RWPE1 (cell line): ENCODE measurements at regions not wholly inside any gene's neighbourhood (a gene's known extent, or its start where the extent isn't known, plus 50 kb on each side); places are given as distances from the start of the nearest gene placed in this dataset.
"Not testable (repeated sequence)": the region's sequence is repeated elsewhere in the genome, so short reads cannot be mapped to it uniquely, and the experiment has no call there.

ENCODE experiments used
- CTCF ChIA-PET: fragments of 350-600 bp; sonication (Branson Sonifier 250); formaldehyde crosslinking; extraction: SDS; loops from one replicate; lab custom pipeline; 2021; lab: Yijun Ruan, JAX
- POLR2A ChIA-PET: fragments of 400-600 bp; formaldehyde crosslinking; extraction: SDS; loops from one replicate; lab custom pipeline; 2020; ENCODE audit warnings: antibody characterized with exemption; ENCODE audit not compliant: low non-redundant PET; lab: Yijun Ruan, JAX
- DNase-seq: peaks from one replicate; pipeline ENCODE4 v3.0.0; 2012; ENCODE audit warnings: low spot score
- H3K27ac ChIP-seq: fragments of 450-650 bp; 2 replicates; pipeline ENCODE4 v1.5.1; 2017
- TF ChIP-seq, protein P1 (sequence below): fragments of 450-650 bp; conservative IDR thresholded peaks from 2 replicates; pipeline ENCODE4 v1.5.1; 2017; ENCODE audit warnings: low read depth, mild to moderate bottlenecking

DNA sequence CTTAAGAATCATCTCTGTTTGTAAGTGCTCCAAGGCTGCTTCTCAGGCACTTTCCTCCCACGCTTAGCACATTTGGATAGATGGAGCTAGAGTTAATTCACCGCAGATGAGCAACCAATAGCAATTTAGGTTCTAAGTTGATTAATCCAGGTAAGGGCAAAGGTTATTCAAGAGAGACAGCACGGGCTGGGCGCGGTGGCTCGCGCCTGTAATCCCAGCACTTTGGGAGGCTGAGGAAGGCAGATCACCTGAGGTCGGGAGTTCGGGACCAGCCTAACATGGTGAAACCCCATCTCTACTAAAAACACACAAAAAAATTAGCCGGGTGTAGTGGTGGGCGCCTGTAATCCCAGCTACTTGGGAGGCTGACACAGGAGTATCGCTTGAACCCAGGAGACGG lies 54.5 kb upstream of the UNC13C start:
- POLR2A ChIA-PET, DNase-seq, CTCF ChIA-PET, H3K27ac ChIP-seq: not testable (repeated sequence)

DNA sequence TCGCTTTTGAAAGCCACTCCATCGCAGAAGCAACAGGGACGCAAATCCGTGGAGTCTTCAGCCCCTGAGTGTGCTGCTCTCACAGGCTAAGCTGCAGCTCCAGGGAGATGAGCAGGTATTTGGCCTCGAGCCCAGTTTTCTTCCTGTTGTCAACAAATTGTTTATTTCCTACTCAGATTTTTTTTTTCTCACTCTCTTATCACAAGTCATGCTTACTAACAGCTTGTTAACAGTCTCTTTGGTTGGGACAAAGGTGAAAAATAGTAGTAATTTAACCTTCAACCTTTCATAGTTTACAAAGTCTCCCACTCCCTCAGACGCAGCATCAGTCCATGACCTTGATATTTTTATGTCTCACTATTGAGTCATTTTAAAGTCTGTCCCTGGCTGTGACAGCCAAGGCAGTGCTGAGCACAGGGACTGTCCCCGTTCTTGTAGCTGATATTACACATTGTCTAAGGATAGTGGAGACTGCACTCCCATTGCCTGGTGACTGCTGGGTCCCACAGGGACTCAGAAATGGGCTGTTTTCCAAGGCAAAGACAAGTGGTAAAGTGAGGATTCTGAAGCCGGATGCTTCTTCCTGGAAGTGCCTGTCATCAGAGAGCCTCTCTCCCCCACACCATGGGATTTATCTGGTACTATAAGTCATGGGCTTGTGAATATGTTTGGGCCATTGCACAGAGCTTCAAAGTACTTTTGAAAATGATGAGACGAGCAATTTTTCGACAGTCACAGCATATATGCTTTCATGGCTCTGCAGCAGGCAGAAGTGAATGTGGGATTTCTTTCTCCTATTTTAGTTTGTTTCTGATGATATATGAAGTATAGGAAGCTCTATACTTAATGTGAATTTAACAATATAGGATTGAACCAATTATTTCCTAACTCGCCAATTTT lies 59.8 kb upstream of the UNC13C start:
- CTCF ChIA-PET = no interaction called here
- no peak overlapping the region for H3K27ac ChIP-seq
- no peak for DNase-seq
- TF ChIP-seq, protein P1, sequence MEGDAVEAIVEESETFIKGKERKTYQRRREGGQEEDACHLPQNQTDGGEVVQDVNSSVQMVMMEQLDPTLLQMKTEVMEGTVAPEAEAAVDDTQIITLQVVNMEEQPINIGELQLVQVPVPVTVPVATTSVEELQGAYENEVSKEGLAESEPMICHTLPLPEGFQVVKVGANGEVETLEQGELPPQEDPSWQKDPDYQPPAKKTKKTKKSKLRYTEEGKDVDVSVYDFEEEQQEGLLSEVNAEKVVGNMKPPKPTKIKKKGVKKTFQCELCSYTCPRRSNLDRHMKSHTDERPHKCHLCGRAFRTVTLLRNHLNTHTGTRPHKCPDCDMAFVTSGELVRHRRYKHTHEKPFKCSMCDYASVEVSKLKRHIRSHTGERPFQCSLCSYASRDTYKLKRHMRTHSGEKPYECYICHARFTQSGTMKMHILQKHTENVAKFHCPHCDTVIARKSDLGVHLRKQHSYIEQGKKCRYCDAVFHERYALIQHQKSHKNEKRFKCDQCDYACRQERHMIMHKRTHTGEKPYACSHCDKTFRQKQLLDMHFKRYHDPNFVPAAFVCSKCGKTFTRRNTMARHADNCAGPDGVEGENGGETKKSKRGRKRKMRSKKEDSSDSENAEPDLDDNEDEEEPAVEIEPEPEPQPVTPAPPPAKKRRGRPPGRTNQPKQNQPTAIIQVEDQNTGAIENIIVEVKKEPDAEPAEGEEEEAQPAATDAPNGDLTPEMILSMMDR = no peak
- POLR2A ChIA-PET = no interaction called here

DNA sequence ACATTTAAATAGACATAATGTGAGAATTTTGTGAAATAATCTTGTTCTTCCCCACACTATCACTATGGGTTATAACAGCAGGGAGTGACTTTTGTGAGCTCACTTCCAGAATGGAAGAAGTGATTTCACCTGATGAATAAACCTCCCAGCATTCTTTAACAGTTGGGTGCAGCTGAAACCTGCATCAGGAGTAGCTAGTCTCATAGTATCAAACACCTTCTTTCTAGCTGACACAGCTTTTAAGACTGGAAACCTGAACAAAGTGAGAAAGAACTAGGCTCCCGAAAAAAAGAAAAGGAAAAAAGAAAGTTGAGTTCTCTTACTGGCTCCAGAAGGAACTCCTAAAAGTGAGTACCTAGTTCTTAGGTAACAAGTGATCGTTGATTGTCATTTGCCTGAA lies 61.1 kb upstream of the UNC13C start:
- CTCF ChIA-PET = interaction anchor here (0.5 kb wide), 1 partner anchor 1191 kb away, joined by 3 read pairs; no protein-coding TSS in a partner anchor
- POLR2A ChIA-PET = no interaction called here
- H3K27ac ChIP-seq = no peak overlapping the region
- DNase-seq = no peak
- TF ChIP-seq, protein P1 = no peak

DNA sequence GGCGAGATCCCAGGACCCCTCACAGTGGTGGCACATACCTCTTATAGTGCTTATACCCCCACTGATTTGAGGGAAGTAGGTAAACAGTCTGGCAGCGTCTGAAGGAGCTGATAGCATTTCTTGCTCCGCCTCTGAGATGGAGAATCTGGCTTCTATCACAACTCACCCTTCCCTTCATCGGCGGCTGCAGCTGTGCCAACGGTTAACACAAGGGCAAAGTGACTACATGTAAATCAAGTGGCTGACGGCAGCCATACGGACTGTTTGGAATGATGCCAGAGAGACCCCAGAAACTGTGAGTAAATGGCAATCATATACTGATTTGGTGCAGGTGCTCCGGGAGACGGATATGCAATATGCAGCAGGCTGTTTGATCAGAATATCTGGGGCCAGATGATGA lies 66.8 kb upstream of the UNC13C start:
- POLR2A ChIA-PET = no interaction called here
- DNase-seq = no peak
- CTCF ChIA-PET = interaction anchor here (0.5 kb wide), 1 partner anchor 71 kb away, joined by 3 read pairs; no protein-coding TSS in a partner anchor
- H3K27ac ChIP-seq = no peak overlapping the region
- TF ChIP-seq, protein P1 = no peak

DNA sequence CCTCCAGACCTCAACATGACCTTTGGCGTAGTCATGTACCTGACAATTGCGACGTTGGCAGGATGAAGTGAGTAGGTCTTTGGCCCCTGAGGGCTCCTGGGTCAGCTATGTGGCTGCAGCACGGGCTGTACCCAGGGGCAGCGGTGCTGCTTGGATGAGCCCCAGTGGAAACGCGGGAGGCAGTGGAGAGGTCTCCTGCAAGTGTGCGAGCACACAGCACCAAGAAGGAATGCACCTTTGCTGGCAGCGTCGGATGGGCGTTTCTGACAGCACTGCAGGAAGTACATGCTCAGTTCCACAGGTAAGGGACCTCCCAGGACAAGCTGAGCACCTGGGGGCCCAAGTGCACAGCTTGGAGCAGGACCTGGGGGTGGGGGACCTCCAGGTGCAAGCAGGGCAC lies 67.4 kb upstream of the UNC13C start:
- DNase-seq = no peak
- POLR2A ChIA-PET = no interaction called here
- H3K27ac ChIP-seq = peak overlapping the region; percentile 63
- TF ChIP-seq, protein P1 = no peak
- CTCF ChIA-PET = no interaction called here

DNA sequence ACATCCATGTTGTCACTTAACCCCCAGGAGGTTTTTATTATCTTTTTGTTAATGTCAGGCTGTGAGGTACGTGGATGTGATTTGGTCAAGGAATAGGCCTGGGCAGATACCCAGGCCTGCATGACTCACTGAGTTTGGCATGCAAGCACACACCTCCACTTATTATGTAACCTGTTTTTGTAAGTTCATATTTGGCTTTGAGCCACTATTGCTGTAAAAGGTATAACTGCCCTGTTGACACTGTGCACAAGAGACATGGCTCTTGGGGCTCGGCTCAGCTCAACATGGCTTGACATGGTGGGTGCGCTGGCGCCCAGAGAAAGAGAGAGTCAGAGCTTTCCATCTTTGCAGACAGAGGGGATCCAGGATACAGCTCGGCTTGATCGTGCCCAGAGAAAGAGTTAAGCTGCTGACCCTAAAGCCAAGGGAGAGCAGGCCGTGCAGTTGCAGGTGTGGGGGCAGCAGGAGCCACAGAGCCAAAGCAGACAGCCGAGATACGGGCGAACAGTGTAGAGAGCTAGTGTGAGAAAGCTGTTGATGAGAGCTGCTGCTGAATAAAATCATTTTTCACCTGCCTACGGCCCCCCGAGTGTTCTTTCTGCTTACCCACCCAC lies 67.9 kb upstream of the UNC13C start:
- peak; percentile 81 for DNase-seq
- TF ChIP-seq, protein P1 = no peak
- POLR2A ChIA-PET = no interaction called here
- CTCF ChIA-PET = interaction anchor here (0.7 to 0.8 kb wide), 2 partner anchors 18 to 854 kb away, joined by 4 to 5 read pairs; no protein-coding TSS in a partner anchor
- H3K27ac ChIP-seq = peak overlapping the region; percentile 63
